Keratinocyte (primary cell): ENCODE measurements at regions not wholly inside any gene's neighbourhood (a gene's known extent, or its start where the extent isn't known, plus 50 kb on each side); places are given as distances from the start of the nearest gene placed in this dataset.

Experiments
- DNase-seq: peaks from one replicate; pipeline ENCODE4 v3.0.0-alpha.2; 2011; ENCODE audit warnings: low read depth, missing footprints, low spot score
- FAIRE-seq: peaks from 2 replicates; lab custom pipeline; 2011; peaks lifted over from hg19 to GRCh38; lab: Jason Lieb, UNC
- H2AFZ ChIP-seq: 2 replicates; pipeline ENCODE4 v1.6.0; 2012; ENCODE audit warnings: low read length, control low read depth, inconsistent platforms; ENCODE audit not compliant: control insufficient read depth
- H3K27ac ChIP-seq: 2 replicates; pipeline ENCODE4 v1.5.1; 2011; ENCODE audit warnings: low read length; ENCODE audit not compliant: control insufficient read depth, insufficient read depth
- H3K27me3 ChIP-seq: 3 replicates; pipeline ENCODE4 v1.6.0; 2011; ENCODE audit warnings: low read length; ENCODE audit not compliant: control insufficient read depth, insufficient read depth; ENCODE audit errors: extremely low read depth
- H3K36me3 ChIP-seq, 2 experiments: 2 replicates in 1 of 2; 3 replicates in 1 of 2; pipeline ENCODE4 v1.5.1; 2011; ENCODE audit warnings: low read length in 2 of 2, mild to moderate bottlenecking in 1 of 2; ENCODE audit not compliant: control insufficient read depth in 2 of 2, insufficient read depth in 2 of 2; ENCODE audit errors: extremely low read depth in 1 of 2
- H3K4me1 ChIP-seq: 3 replicates; pipeline ENCODE4 v1.5.1; 2011; ENCODE audit warnings: low read length; ENCODE audit not compliant: control insufficient read depth, insufficient read depth; ENCODE audit errors: extremely low read depth
- H3K4me2 ChIP-seq: 3 replicates; pipeline ENCODE4 v1.6.0; 2011; ENCODE audit warnings: low read depth, low read length; ENCODE audit not compliant: control insufficient read depth, insufficient read depth; ENCODE audit errors: extremely low read depth
- H3K4me3 ChIP-seq, 3 experiments: fragments of 200-600 bp in 1 of 3; sonication (generic) in 1 of 3; 2 replicates in 2 of 3; 3 replicates in 1 of 3; pipeline ENCODE4 v1.5.1; 2011 to 2016; ENCODE audit warnings: low read length in 3 of 3, mild to moderate bottlenecking in 3 of 3, control low read depth in 2 of 3, inconsistent platforms in 1 of 3, low read depth in 1 of 3, mixed read lengths in 1 of 3, mixed run types in 1 of 3, moderate library complexity in 1 of 3; ENCODE audit not compliant: control insufficient read depth in 2 of 3, insufficient read depth in 2 of 3; ENCODE audit errors: extremely low read depth in 1 of 3
- H3K79me2 ChIP-seq: 2 replicates; pipeline ENCODE4 v1.6.0; 2012; ENCODE audit warnings: low read length; ENCODE audit not compliant: control insufficient read depth, insufficient read depth
- H3K9ac ChIP-seq: 3 replicates; pipeline ENCODE4 v1.6.0; 2011; ENCODE audit warnings: low read length; ENCODE audit not compliant: control insufficient read depth, insufficient read depth; ENCODE audit errors: extremely low read depth
- H3K9me1 ChIP-seq: 3 replicates; pipeline ENCODE4 v1.6.0; 2011; ENCODE audit warnings: low read length; ENCODE audit not compliant: control insufficient read depth, insufficient read depth; ENCODE audit errors: extremely low read depth
- H3K9me3 ChIP-seq: 2 replicates; pipeline ENCODE4 v1.5.1; 2012; ENCODE audit warnings: low read depth, low read length; ENCODE audit not compliant: control insufficient read depth
- H4K20me1 ChIP-seq: 3 replicates; pipeline ENCODE4 v1.6.0; 2011; ENCODE audit warnings: low read length; ENCODE audit not compliant: control insufficient read depth, insufficient read depth; ENCODE audit errors: extremely low read depth
- CTCF ChIP-seq, 3 experiments: IDR thresholded peaks in 1 of 3; conservative IDR thresholded peaks in 1 of 3; optimal IDR thresholded peaks in 1 of 3; 2 replicates in 2 of 3; 3 replicates in 1 of 3; pipeline versions ENCODE3 to v1.5.1; 2011; ENCODE audit warnings: low read length in 3 of 3, mild to moderate bottlenecking in 3 of 3, moderate library complexity in 2 of 3, control low read depth in 1 of 3, inconsistent platforms in 1 of 3; ENCODE audit not compliant: insufficient read depth in 2 of 3; ENCODE audit errors: extremely low read depth in 1 of 3
- EZH2 ChIP-seq: IDR thresholded peaks from one replicate; pipeline ENCODE4 v1.6.1; 2012; ENCODE audit warnings: inconsistent platforms, mild to moderate bottlenecking, low read length, moderate library complexity
- dilution Hi-C: fragments of 300-500 bp; cut with MboI; formaldehyde crosslinking; loops from one replicate; pipeline ENCODE4 v1.7.0; 2020; ENCODE audit warnings: low sequenced_read_pairs; ENCODE audit not compliant: extremely low pct_ligation_motif_present

DNA sequence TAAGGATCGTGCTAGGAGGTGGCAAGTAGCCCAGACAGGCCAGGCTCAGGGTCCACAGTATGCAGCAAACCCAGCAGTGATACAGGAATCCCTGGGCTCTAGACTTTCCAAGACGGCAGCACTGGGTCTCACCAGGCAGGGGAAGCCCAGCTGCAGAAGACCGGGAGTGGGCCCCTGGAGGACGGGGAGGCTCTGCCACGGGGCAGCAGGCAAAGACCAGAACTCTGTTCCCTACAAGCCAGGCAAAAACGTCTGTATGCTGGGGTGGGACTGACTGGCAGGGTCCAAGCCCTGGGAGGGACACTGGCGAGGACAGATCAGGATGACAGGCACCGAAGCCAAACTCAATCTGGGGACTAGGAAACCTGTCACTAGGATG, 98.9 kb upstream of the SEC11C start:
- Histone ChIP-seq H3K79me2 (no peaks in the 10 kb centered on the region), H3K4me3 (no peak overlapping the region), H3K4me1 (peaks cover 9% of the 10 kb centered on the region), H3K4me2 (peak overlapping the region; percentile 49), H3K9me1 (no peaks in the 10 kb centered on the region), H3K27ac (no peak overlapping the region), H3K9ac (no peak overlapping the region), H2AFZ (no peak overlapping the region), H4K20me1 (no peaks in the 10 kb centered on the region), H3K27me3 (no peaks in the 10 kb centered on the region), H3K9me3 (no peaks in the 10 kb centered on the region), H3K36me3 (no peaks in the 10 kb centered on the region)
- peak; percentile 95 for FAIRE-seq
- dilution Hi-C loops: no loop called here
- no peak for DNase-seq
- TF ChIP-seq EZH2 (no peak), CTCF (optimal IDR thresholded peaks at IDR 0.05 in 1 of 3, IDR thresholded peaks at IDR 0.05 in 1 of 3, conservative IDR thresholded peaks at IDR 0.05 in 1 of 3; ENCODE audit: extremely low read depth in 1 of 3, insufficient read depth in 2 of 3, low read length in 3 of 3) (no peak)

DNA sequence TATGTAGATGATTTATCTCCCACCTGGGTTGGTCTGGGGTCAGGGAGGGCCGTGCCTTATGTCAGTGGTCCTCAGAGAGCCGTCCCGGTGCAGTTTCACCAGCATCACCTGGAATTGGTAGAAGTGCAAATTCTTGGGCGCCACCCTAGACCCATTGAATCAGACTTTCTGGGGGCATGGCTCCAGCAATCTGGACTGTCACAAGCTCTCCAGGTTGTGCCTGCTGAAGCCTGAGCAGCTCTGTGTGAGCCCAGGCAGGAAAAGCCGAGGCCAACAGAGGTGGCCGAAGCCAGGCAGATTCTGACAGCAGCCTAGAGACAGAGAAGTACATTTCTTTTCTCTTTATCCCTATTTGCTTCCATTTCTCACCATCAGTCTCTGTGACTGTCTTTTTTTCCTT, 98.4 kb upstream of the SEC11C start:
- H4K20me1 ChIP-seq: no peaks in the 10 kb centered on the region
- peaks cover 9% of the 10 kb centered on the region for H3K4me1 ChIP-seq
- FAIRE-seq (no peak), DNase-seq (no peak)
- H3K9me3 ChIP-seq: no peaks in the 10 kb centered on the region
- H3K79me2 ChIP-seq: no peaks in the 10 kb centered on the region
- no peak for TF ChIP-seq EZH2
- no peak for TF ChIP-seq CTCF (optimal IDR thresholded peaks at IDR 0.05 in 1 of 3, IDR thresholded peaks at IDR 0.05 in 1 of 3, conservative IDR thresholded peaks at IDR 0.05 in 1 of 3; ENCODE audit: extremely low read depth in 1 of 3, insufficient read depth in 2 of 3, low read length in 3 of 3)
- no peaks in the 10 kb centered on the region for H3K27me3 ChIP-seq
- H3K36me3 ChIP-seq: no peaks in the 10 kb centered on the region
- no peak overlapping the region for H3K27ac ChIP-seq
- dilution Hi-C loops: no loop called here
- no peak overlapping the region for H3K4me3 ChIP-seq
- H2AFZ ChIP-seq: no peak overlapping the region
- no peaks in the 10 kb centered on the region for H3K9me1 ChIP-seq
- no peak overlapping the region for H3K9ac ChIP-seq
- H3K4me2 ChIP-seq: no peak overlapping the region
